Memory B cell (primary cell): ENCODE measurements at regions not wholly inside any gene's neighbourhood (a gene's known extent, or its start where the extent isn't known, plus 50 kb on each side); places are given as distances from the start of the nearest gene placed in this dataset.
"Not testable (repeated sequence)": the region's sequence is repeated elsewhere in the genome, so short reads cannot be mapped to it uniquely, and the experiment has no call there.

Source experiments
- ATAC-seq: fragments of 150-1000 bp; cut with Tn5 transposase; 2 replicates; pipeline ENCODE4 v1.10.0; 2021; ENCODE audit warnings: low read depth, mild to moderate bottlenecking, moderate library complexity
- DNase-seq, 2 donors: peaks; one replicate each; pipeline ENCODE4 v3.0.0; 2022; ENCODE audit warnings: low spot score in 2 of 2
- H3K27ac Mint-ChIP-seq: one replicate; pipeline ENCODE4 v1.8.0; 2022; ENCODE audit warnings: mild to moderate bottlenecking, moderate library complexity, mixed read lengths
- H3K27me3 Mint-ChIP-seq: one replicate; pipeline ENCODE4 v1.8.0; 2022; ENCODE audit warnings: mixed read lengths
- H3K36me3 Mint-ChIP-seq: one replicate; pipeline ENCODE4 v1.8.0; 2022; ENCODE audit warnings: mild to moderate bottlenecking, mixed read lengths
- H3K4me1 Mint-ChIP-seq: one replicate; pipeline ENCODE4 v1.8.0; 2022; ENCODE audit warnings: mixed read lengths
- H3K4me3 Mint-ChIP-seq: one replicate; pipeline ENCODE4 v1.8.0; 2022; ENCODE audit warnings: mild to moderate bottlenecking, moderate library complexity, mixed read lengths
- H3K9me3 Mint-ChIP-seq: one replicate; pipeline ENCODE4 v1.8.0; 2022; ENCODE audit warnings: mixed read lengths

- Mint-ChIP-seq H3K36me3 (no peaks in the 10 kb centered on the region), H3K27me3 (no peaks in the 10 kb centered on the region), H3K4me3 (no peak overlapping the region), H3K27ac (no peak overlapping the region), H3K4me1 (no peaks in the 10 kb centered on the region), H3K9me3 (no peaks in the 10 kb centered on the region)
- DNase-seq: no peak
- ATAC-seq: no peak
These were observed 459.8 kb upstream of the DIPK2B start for GRCh38 chrX:45660477-45660876.

- Mint-ChIP-seq H3K4me3 (no peak overlapping the region), H3K36me3 (no peaks in the 10 kb centered on the region), H3K4me1 (no peaks in the 10 kb centered on the region), H3K27me3 (peaks cover 4% of the 10 kb centered on the region), H3K27ac (no peak overlapping the region), H3K9me3 (no peaks in the 10 kb centered on the region)
- ATAC-seq (no peak), DNase-seq (no peak)
These were observed 432.7 kb upstream of the DIPK2B start for GRCh38 chrX:45633419-45633818.

DNA sequence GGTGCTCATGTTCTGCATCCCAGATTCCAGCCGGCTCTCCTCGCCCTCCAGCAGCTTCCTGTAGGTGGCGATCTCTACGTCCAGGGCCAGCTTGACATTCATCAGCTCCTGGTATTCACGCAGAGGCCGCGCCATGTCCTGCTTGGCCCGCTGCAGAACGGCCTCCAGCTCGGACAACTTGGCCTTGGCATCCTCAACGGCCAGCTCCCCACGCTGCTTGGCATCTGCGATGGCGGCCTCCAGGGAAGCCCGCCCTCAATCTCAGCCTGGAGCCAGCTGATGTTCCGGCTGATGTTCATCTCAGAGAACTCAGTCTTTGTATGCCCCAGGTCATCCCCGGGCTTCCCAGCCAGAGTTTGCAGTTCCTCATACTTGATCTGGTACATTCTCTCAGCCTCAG lies 431.8 kb upstream of the DIPK2B start:
- ATAC-seq (no peak), DNase-seq (no peak)
- peaks cover 4% of the 10 kb centered on the region for H3K27me3 Mint-ChIP-seq
- no peaks in the 10 kb centered on the region for H3K4me1 Mint-ChIP-seq
- no peak overlapping the region for H3K4me3 Mint-ChIP-seq
- H3K27ac Mint-ChIP-seq: no peak overlapping the region
- no peaks in the 10 kb centered on the region for H3K9me3 Mint-ChIP-seq
- H3K36me3 Mint-ChIP-seq: no peaks in the 10 kb centered on the region

DNA sequence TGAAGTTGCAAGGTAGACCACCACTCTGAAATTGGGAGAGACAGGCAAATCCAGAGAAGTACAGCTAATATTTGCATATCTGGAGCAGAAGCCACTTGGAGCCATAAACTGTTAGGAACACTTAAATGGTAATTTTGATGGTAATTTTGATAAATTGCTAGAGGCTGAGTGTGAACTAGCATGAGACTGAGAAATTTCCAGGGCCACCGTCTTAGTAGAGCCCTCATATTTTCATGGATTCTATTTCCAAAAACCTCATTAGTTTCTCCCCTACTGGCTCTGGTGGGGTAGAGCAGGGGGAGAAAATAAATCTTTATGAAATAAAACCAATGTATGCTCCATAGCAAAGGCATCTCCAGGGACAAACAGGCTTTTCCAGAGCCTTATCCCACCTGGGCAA lies 429.4 kb upstream of the DIPK2B start:
- H3K4me1 Mint-ChIP-seq: no peaks in the 10 kb centered on the region
- peaks cover 3% of the 10 kb centered on the region for H3K27me3 Mint-ChIP-seq
- no peak overlapping the region for H3K27ac Mint-ChIP-seq
- H3K4me3 Mint-ChIP-seq: no peak overlapping the region
- H3K9me3 Mint-ChIP-seq: no peaks in the 10 kb centered on the region
- no peak for DNase-seq
- no peak for ATAC-seq
- H3K36me3 Mint-ChIP-seq: no peaks in the 10 kb centered on the region

- H3K36me3 Mint-ChIP-seq: no peaks in the 10 kb centered on the region
- no peak for ATAC-seq
- no peak for DNase-seq
- no peak overlapping the region for H3K4me3 Mint-ChIP-seq
- no peaks in the 10 kb centered on the region for H3K9me3 Mint-ChIP-seq
- H3K27me3 Mint-ChIP-seq: no peaks in the 10 kb centered on the region
- H3K27ac Mint-ChIP-seq: no peak overlapping the region
- no peaks in the 10 kb centered on the region for H3K4me1 Mint-ChIP-seq
These were observed 427.4 kb upstream of the DIPK2B start for GRCh38 chrX:45628041-45628440.

DNA sequence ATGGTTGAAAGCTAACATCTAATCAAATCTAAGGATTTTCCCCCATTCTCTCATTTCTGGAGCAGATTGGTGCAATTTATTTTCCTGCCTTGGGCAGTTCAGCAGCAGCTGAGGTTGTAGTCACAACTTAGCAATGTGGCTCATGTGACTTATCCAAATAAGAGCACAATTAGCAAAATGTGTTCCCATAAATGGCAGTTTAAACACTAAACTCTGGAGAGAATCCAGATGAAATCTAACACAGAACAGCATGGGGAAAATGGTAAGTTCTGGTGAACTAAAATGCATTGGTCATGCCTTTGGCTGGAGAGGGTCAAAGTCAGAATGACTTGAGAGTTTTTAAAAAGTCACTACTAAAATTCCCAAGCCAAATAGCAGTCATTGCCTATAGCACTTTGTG lies 422.6 kb upstream of the DIPK2B start:
- H3K9me3 Mint-ChIP-seq: no peaks in the 10 kb centered on the region
- no peaks in the 10 kb centered on the region for H3K27me3 Mint-ChIP-seq
- H3K4me3 Mint-ChIP-seq: no peak overlapping the region
- DNase-seq: no peak
- no peak overlapping the region for H3K27ac Mint-ChIP-seq
- no peaks in the 10 kb centered on the region for H3K4me1 Mint-ChIP-seq
- H3K36me3 Mint-ChIP-seq: no peaks in the 10 kb centered on the region
- no peak for ATAC-seq

DNA sequence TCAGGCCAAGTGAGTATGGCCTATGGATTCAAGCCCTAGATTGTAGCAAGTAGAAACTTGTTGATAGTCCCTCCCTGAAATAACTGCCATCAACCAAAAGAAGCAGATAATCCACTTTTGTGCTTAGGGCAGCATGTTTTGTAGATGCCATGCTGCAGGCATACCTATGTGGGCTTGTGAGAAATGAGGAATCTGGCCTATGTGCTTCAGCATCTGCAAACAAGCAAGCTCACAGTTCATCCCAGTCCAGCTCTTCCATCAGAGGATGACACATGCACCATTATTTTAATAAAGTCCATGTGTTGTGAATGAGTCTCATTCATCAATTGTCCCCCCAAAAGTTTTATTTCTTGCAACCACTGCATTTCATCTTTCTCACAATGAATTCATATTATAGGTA lies 421.9 kb upstream of the DIPK2B start:
- no peaks in the 10 kb centered on the region for H3K27me3 Mint-ChIP-seq
- no peaks in the 10 kb centered on the region for H3K4me1 Mint-ChIP-seq
- DNase-seq: no peak
- no peak overlapping the region for H3K27ac Mint-ChIP-seq
- H3K4me3 Mint-ChIP-seq: no peak overlapping the region
- no peak for ATAC-seq
- H3K9me3 Mint-ChIP-seq: no peaks in the 10 kb centered on the region
- no peaks in the 10 kb centered on the region for H3K36me3 Mint-ChIP-seq

DNA sequence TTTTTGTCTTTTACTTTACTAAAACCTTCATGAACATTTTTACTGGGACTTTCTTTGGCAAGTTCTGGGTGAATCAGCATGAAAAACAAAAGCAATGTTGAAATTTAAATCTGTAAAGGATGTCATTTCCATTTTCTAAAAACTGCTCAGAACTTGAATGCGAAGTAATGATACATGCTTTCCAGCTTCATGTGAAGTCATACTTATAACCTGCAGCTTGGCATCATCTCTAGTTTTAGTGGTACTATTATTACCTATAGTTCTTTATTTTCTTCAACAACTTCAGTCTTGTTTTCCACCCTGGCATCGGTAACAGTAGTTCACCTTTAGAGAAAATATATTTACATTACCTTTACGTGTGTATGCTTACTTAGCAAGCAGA lies 421.4 kb upstream of the DIPK2B start:
- no peak overlapping the region for H3K27ac Mint-ChIP-seq
- ATAC-seq (no peak), DNase-seq (no peak)
- no peaks in the 10 kb centered on the region for H3K27me3 Mint-ChIP-seq
- H3K4me3 Mint-ChIP-seq: no peak overlapping the region
- H3K36me3 Mint-ChIP-seq: no peaks in the 10 kb centered on the region
- no peaks in the 10 kb centered on the region for H3K9me3 Mint-ChIP-seq
- no peaks in the 10 kb centered on the region for H3K4me1 Mint-ChIP-seq

GRCh38 chrX:45621376-45622041 lies 420.8 kb upstream of the DIPK2B start:
- Mint-ChIP-seq H3K36me3 (no peaks in the 10 kb centered on the region), H3K27me3 (no peaks in the 10 kb centered on the region), H3K4me3 (no peak overlapping the region), H3K27ac (no peak overlapping the region), H3K4me1 (no peaks in the 10 kb centered on the region), H3K9me3 (no peaks in the 10 kb centered on the region)
- no peak for ATAC-seq
- no peak for DNase-seq

DNA sequence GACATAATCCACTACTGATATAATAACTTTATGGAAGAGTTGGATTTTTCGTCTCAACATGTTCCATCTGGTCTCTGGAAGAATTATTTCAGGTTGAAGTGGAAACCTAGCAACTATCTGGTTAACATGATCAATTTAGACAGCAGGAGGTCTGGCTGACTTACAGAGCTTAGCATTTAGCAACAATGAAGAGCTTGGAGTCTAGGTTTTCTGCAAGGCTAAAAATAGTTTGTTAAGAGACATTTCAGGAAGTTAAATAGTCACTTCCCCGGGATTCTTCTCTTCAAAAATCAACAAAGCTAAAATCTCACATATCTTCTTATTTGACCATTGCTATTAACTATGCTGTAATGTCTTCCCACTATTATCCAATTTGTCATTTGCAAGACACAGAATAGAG lies 418.6 kb upstream of the DIPK2B start:
- H3K36me3 Mint-ChIP-seq: no peaks in the 10 kb centered on the region
- ATAC-seq (no peak), DNase-seq (no peak)
- H3K4me3 Mint-ChIP-seq: no peak overlapping the region
- H3K27me3 Mint-ChIP-seq: no peaks in the 10 kb centered on the region
- no peaks in the 10 kb centered on the region for H3K9me3 Mint-ChIP-seq
- H3K4me1 Mint-ChIP-seq: no peaks in the 10 kb centered on the region
- no peak overlapping the region for H3K27ac Mint-ChIP-seq

DNA sequence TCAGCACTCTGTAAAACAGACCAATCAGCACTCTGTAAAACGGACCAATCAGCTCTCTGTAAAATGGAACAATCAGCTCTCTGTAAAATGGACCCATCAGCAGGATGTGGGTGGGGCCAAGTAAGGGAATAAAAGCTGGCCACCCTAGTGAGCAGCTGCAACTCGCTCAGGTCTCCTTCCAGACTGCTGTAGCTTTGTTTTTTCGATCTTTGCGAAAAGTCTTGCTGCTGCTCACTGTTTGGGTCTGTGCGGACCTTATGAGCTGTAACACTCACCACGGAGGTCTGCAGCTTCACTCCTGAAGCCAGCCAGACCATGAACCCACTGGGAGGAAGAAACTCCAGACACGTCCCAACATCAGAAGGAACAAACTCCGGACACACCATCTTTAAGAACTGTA lies 414.9 kb upstream of the DIPK2B start:
- not testable (repeated sequence) for DNase-seq, H3K36me3 Mint-ChIP-seq, H3K4me1 Mint-ChIP-seq, H3K27ac Mint-ChIP-seq, H3K27me3 Mint-ChIP-seq, H3K9me3 Mint-ChIP-seq, ATAC-seq, H3K4me3 Mint-ChIP-seq

DNA sequence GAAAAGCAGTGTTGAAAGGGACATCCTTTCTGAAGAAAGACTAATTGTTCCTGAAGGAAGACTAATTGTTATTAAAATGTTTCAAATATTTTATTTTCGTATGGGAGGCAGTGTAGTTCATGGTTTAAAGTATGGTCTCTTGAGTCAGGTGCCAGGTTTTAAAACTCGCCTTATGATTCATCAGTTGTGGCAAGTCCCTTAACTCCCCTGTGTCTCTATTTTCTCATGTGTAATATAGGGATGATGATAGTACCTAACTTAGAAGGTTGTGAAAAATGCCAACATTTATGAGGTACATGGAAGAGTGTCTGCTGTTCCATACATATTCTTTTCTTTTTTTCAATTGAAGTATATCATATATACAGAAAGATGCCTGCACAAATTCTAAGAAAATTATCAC lies 414.2 kb upstream of the DIPK2B start:
- ATAC-seq (no peak), DNase-seq (no peak)
- Mint-ChIP-seq H3K27me3 (no peaks in the 10 kb centered on the region), H3K36me3 (no peaks in the 10 kb centered on the region), H3K9me3 (peaks cover 3% of the 10 kb centered on the region), H3K4me1 (no peaks in the 10 kb centered on the region), H3K27ac (no peak overlapping the region), H3K4me3 (no peak overlapping the region)

- Mint-ChIP-seq H3K9me3 (peaks cover 3% of the 10 kb centered on the region), H3K27me3 (no peaks in the 10 kb centered on the region), H3K4me3 (no peak overlapping the region), H3K27ac (no peak overlapping the region), H3K36me3 (no peaks in the 10 kb centered on the region), H3K4me1 (no peaks in the 10 kb centered on the region)
- ATAC-seq (no peak), DNase-seq (no peak)
These were observed 401.5 kb upstream of the DIPK2B start for GRCh38 chrX:45602151-45602550.

DNA sequence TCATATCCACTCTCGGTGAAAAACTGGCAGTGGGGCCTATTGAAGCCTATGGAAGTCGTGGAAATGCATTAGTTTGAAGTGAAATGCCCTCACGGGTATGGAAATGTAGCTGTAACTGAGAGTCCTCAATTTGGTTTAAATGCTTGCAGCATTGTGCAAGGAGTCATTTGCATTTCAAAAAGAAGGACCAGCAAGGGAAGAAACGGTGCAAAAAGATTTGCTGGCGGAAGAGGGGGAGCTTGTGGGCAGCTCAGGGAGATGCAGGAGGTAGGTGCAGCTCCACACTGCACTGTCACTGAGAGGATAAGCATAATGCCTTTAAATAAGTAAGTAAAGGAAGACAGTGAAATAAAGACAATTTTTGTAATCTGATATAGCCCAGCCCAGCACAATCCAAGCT lies 400.4 kb upstream of the DIPK2B start:
- Mint-ChIP-seq H3K27me3 (no peaks in the 10 kb centered on the region), H3K4me1 (no peaks in the 10 kb centered on the region), H3K9me3 (peaks cover 3% of the 10 kb centered on the region), H3K4me3 (no peak overlapping the region), H3K27ac (no peak overlapping the region), H3K36me3 (no peaks in the 10 kb centered on the region)
- ATAC-seq: no peak
- DNase-seq: no peak

DNA sequence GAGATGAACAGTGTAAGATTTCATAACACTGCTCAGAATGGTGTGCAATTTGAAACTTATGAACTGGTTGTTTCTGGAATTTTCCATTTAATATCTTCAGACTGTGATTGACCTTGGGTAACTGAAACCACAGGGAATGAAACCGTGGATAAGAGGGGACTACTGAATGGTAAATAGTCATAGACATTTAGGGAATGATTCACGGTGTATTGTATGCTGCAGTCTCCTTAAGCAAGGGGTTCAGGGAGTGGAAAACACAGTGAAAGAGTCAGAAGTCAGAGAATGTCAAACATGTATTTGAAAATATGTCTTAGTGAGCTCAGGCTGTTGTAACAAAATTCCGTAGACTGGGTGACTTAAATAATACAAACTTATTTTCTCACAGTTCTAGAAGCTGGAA lies 398.2 kb upstream of the DIPK2B start:
- Mint-ChIP-seq H3K27me3 (no peaks in the 10 kb centered on the region), H3K27ac (no peak overlapping the region), H3K4me3 (no peak overlapping the region), H3K9me3 (no peaks in the 10 kb centered on the region), H3K36me3 (no peaks in the 10 kb centered on the region), H3K4me1 (no peaks in the 10 kb centered on the region)
- DNase-seq (no peak), ATAC-seq (no peak)
